OCI-M1 (cell line): ENCODE measurements at regions not wholly inside any gene's neighbourhood (a gene's known extent, or its start where the extent isn't known, plus 50 kb on each side); places are given as distances from the start of the nearest gene placed in this dataset.
"Not testable (repeated sequence)": the region's sequence is repeated elsewhere in the genome, so short reads cannot be mapped to it uniquely, and the experiment has no call there.

Experiments
- DNase-seq: peaks from one replicate; lab custom pipeline; 2025; lab: John Stamatoyannopoulos, UW

GRCh38 chr12:83361071-83361470 lies 674.4 kb downstream of the TMTC2 start:
- no peak for DNase-seq

- no peak for DNase-seq
These were observed 663.4 kb downstream of the TMTC2 start for GRCh38 chr12:83349907-83350611.

- DNase-seq, result no peak
These were observed 659.6 kb downstream of the TMTC2 start for GRCh38 chr12:83346333-83346732.

GRCh38 chr12:83343767-83344166 lies 657.1 kb downstream of the TMTC2 start:
- DNase-seq, result no peak

- peak; percentile 35 for DNase-seq
These were observed 649.0 kb downstream of the TMTC2 start for GRCh38 chr12:83335748-83336147.

- DNase-seq, result no peak
These were observed 640.0 kb downstream of the TMTC2 start for GRCh38 chr12:83326666-83327065.

GRCh38 chr12:83323866-83324265 lies 637.2 kb downstream of the TMTC2 start:
- DNase-seq, result no peak

GRCh38 chr12:83322809-83323208 lies 636.1 kb downstream of the TMTC2 start:
- DNase-seq, result no peak

GRCh38 chr12:83321971-83322370 lies 635.3 kb downstream of the TMTC2 start:
- peak; percentile 2 for DNase-seq

- peak; percentile 37 for DNase-seq
These were observed 633.6 kb downstream of the TMTC2 start for GRCh38 chr12:83320350-83320749.

GRCh38 chr12:83318386-83319098 lies 631.8 kb downstream of the TMTC2 start:
- DNase-seq, result no peak

GRCh38 chr12:83317595-83317994 lies 630.9 kb downstream of the TMTC2 start:
- no peak for DNase-seq

GRCh38 chr12:83313827-83314226 lies 627.1 kb downstream of the TMTC2 start:
- peak; percentile 64 for DNase-seq

GRCh38 chr12:83313322-83313721 lies 626.6 kb downstream of the TMTC2 start:
- DNase-seq, result no peak

- no peak for DNase-seq
These were observed 590.2 kb downstream of the TMTC2 start for GRCh38 chr12:83276904-83277303.

GRCh38 chr12:83271201-83271600 lies 584.5 kb downstream of the TMTC2 start:
- DNase-seq, result no peak

- peak; percentile 26 for DNase-seq
These were observed 579.1 kb downstream of the TMTC2 start for GRCh38 chr12:83265808-83266207.

GRCh38 chr12:83261998-83262397 lies 575.3 kb downstream of the TMTC2 start:
- peak; percentile 29 for DNase-seq

- not testable (repeated sequence) for DNase-seq
These were observed 573.4 kb downstream of the TMTC2 start for GRCh38 chr12:83260126-83260525.

GRCh38 chr12:83257726-83258125 lies 571.0 kb downstream of the TMTC2 start:
- DNase-seq, result no peak

- DNase-seq, result no peak
These were observed 569.9 kb downstream of the TMTC2 start for GRCh38 chr12:83256562-83256961.

GRCh38 chr12:83250866-83251265 lies 564.2 kb downstream of the TMTC2 start:
- DNase-seq, result no peak

GRCh38 chr12:83245156-83245555 lies 558.5 kb downstream of the TMTC2 start:
- no peak for DNase-seq

- DNase-seq, result no peak
These were observed 557.3 kb downstream of the TMTC2 start for GRCh38 chr12:83244001-83244400.
